ENCODE measurements at regions not wholly inside any gene's neighbourhood (a gene's known extent, or its start where the extent isn't known, plus 50 kb on each side); places are given as distances from the start of the nearest gene placed in this dataset.

GRCh38 chr1:222225316-222225691 is 322.6 kb downstream of the HHIPL2 start:
- Histone ChIP-seq H2AK5ac (ENCODE audit: insufficient read length, low read length) (no peak overlapping the region), H3K4ac (ENCODE audit: low read depth, low read length) (no peak overlapping the region), H4K91ac (ENCODE audit: insufficient read length, low read depth, low read length) (no peak overlapping the region), H3K79me2 (ENCODE audit: insufficient read depth, low read length) (no peaks in the 10 kb centered on the region), H3K27me3 (ENCODE audit: insufficient read depth, low read length) (no peaks in the 10 kb centered on the region), H3K4me2 (ENCODE audit: insufficient read depth, insufficient read length, low read length) (no peak overlapping the region), H2BK5ac (ENCODE audit: insufficient read length, low read length) (no peak overlapping the region), H3K9me3 (ENCODE audit: control insufficient read depth, low read depth, low read length) (peaks cover 13% of the 10 kb centered on the region), H2BK12ac (ENCODE audit: insufficient read length, low read depth, low read length) (no peak overlapping the region), H2BK20ac (ENCODE audit: low read depth, low read length, poor library complexity, severe bottlenecking) (no peak overlapping the region), H3K23me2 (ENCODE audit: insufficient read length, low read depth, low read length, poor library complexity, severe bottlenecking) (no peaks in the 10 kb centered on the region), H3K79me1 (ENCODE audit: insufficient read depth, low read depth, low read length, poor library complexity, severe bottlenecking) (no peaks in the 10 kb centered on the region), H3K27ac (ENCODE audit: insufficient read length, low read depth, low read length) (no peak overlapping the region), H3K56ac (ENCODE audit: insufficient read length, low read depth, low read length) (no peak overlapping the region), H3K14ac (ENCODE audit: insufficient read depth, low read length) (no peak overlapping the region), H4K20me1 (ENCODE audit: control insufficient read depth, insufficient read depth, insufficient read length) (no peaks in the 10 kb centered on the region), H3K4me1 (ENCODE audit: insufficient read depth, low read length) (no peaks in the 10 kb centered on the region), H4K8ac (replicated peaks; ENCODE audit: insufficient read length, low read depth, low read length) (no peak overlapping the region), H3K18ac (ENCODE audit: insufficient read length, low read depth, low read length) (no peak overlapping the region), H2AFZ (ENCODE audit: low read length) (no peak overlapping the region), H4K5ac (ENCODE audit: insufficient read length, low read depth, low read length) (no peak overlapping the region), H3K23ac (ENCODE audit: insufficient read length, low read depth, low read length) (no peak overlapping the region), H3T11ph (ENCODE audit: low read length) (no peak overlapping the region), H3K9ac (ENCODE audit: extremely low read depth, insufficient read length, low read length) (no peak overlapping the region), H2BK15ac (ENCODE audit: low read depth, low read length) (no peak overlapping the region), H2BK120ac (ENCODE audit: low read depth, low read length, poor library complexity, severe bottlenecking) (no peak overlapping the region)
- no peak overlapping the region for H3K4me3 Mint-ChIP-seq
- H3K9me3 Mint-ChIP-seq: peaks cover 18 to 23% of the 10 kb centered on the region in 2 experiments
- no peak for DNase-seq
- peaks cover 9% of the 10 kb centered on the region for H3K27me3 Mint-ChIP-seq (ENCODE audit: low read depth)
- H3K4me1 Mint-ChIP-seq: peaks cover 10 to 22% of the 10 kb centered on the region in 2 experiments
- WGBS (ENCODE audit: extremely low coverage, insufficient read length, low lambda C conversion rate): no CpG with 5 or more reads among the region's 4 CpGs
- peaks cover 8 to 15% (median 14%) of the 10 kb centered on the region in 3 experiments for H3K36me3 Mint-ChIP-seq (ENCODE audit: insufficient read depth in 1 of 3, low read depth in 3 of 3)
- H3K27ac Mint-ChIP-seq: no peak overlapping the region
- no peak for TF ChIP-seq CTCF (conservative IDR thresholded peaks at IDR 0.05)
